ENCODE measurements at regions not wholly inside any gene's neighbourhood (a gene's known extent, or its start where the extent isn't known, plus 50 kb on each side); places are given as distances from the start of the nearest gene placed in this dataset.
"Not testable (repeated sequence)": the region's sequence is repeated elsewhere in the genome, so short reads cannot be mapped to it uniquely, and the experiment has no call there.

DNA sequence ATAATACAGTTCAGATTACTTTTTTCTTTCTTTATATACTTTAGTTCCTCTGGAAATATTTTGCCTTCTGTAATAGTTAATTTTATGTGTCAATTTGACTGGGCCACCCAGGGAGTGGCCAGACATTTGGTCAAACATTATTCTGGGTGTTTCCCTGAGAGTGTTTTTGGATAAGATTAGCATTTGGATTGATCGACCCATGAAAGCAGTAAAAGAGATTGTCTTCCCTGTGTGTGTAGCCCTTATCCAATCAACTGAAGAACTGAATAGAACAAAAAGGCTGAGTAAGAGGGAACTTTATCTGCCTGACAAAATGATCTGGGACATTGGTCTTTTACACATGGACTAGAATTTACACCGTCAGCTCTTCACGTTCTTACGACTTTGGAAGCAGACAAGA is 1190.1 kb upstream of the FAM98A start:
- no peak for DNase-seq

DNA sequence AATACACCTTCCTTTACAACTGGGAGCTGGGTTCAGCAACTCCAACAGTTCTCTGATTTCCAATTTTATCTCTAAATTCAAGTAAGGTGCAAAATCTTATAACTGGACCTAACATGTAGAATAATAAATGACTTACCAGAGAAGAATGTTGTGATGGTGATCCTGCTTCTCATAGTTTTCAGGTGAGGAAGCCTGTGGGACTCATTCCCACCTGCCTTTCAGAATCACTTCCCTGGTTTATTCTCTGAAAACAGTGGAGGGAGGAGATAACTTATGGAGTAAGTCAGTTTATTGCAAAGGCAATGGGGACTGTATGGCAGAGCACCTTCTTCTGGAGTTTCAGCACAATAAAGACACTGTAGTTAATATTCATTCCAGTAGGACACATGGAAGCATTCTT is 1188.2 kb upstream of the FAM98A start:
- no peak for DNase-seq

DNA sequence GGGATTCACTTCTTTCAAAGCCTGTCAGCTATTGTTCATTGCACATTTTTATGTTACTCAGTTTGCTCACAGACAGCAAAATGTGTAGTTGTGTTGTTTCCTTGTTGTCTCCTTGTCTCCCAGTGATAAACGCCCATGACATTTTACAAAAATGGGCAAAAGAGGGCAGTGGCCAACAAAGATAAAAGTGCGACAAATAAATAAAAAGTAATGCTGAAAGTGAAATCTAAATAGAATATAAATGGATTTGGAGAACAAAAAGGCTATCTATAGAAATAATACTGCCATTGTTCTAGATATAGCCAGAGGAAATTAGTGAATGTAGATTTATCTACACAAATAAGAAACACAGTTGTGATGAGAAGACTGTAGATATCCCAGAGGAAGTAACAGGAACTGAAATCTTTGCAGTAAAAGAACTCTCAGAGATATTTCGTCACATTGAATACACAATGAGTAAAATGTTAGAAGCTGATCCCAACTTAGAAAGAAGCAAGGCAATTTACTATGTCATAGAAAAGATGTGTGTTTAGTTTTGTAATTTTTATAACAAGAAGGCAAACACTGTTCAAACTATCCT is 1186.2 kb upstream of the FAM98A start:
- DNase-seq, result peak; percentile 49

DNA sequence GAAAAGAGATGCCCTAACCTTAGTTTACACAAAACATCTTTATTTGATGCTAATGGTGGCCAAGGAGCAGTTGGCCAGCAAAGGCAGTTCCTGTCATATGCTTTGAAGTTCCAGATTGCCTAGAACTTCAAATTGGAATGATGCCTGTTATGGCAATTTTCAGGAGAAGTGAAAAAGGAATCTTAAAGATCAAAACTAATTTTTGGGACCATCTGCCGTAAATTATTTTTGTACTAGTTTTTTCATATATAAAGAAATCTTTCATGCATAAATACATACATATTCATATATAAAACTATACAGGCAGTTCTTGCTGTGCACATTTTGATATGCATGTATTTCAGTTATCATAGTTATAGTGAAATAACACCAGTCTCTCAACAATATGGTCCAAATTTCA is 1185.6 kb upstream of the FAM98A start:
- DNase-seq, result no peak

DNA sequence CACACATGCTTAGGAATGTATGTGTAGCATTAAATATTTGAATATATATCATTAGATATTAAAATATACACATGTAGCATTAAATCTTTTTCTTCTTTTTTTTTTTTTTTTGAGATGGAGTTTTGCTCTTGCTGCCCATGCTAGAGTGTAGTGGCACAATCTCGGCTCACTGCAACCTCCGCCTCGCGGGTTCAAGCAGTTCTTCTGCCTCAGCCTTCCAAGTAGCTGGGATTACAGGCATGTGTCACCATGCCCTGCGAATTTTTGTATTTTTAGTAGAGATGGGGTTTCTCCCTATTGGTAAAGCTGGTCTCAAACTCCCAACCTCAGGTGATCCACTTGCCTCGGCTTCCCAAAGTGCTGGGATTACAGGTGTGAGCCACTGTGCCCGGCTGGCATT is 1151.6 kb upstream of the FAM98A start:
- DNase-seq, result not testable (repeated sequence)

DNA sequence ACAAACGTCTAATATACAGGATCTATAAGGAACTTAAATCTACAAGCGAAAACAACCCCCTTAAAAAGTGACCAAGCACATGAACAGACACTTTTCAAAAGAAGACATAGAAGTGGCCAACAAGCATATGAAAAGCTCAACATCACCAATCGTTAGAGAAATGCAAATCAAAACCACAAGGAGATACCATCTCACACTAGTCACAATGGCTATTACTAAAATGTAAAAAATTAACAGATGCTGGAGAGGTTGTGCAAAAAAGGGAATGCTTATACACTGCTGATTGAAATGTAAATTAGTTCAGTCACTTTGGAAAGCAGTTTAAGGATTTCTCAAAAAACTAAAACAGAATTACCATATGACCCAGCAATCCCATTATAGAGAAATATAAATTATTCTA is 1148.5 kb upstream of the FAM98A start:
- no peak for DNase-seq

DNA sequence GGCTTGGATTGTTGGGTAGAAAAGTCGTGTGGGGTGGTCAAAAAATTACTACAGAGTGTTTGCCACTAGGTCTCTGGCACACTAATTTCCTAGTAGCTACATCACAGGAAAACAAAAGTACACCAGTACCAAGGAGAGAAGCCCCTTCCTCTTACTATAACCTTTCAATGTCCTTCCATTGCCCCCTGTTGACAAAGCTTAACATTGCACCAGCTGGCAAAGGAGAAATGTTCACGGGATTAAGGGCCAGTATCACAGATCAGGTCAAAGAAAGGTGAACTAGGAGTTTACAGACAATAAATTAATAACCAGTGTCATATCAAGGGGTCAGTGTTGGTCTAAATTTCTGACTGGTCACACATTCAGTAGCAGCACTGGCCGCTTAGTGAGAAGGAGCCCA is 1139.6 kb upstream of the FAM98A start:
- DNase-seq, result no peak

DNA sequence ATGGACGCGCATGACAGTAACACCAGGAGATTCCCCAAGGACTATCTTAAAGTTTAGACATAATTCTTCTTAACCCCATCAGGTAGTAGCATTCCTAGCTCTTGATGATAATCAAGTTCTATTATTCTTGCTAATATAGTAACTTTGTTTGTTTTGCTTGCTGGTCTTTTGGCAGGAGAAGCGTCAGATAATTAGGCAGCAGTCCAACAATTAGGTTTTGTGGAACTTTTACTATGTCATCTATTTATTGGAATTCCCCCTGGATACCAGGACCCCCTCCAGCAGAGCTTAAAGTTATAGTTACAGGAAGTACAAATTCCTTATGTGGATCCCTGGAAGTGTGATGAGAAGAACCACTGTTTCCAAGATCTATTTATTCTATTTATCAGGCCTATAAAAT is 1138.0 kb upstream of the FAM98A start:
- DNase-seq, result no peak

DNA sequence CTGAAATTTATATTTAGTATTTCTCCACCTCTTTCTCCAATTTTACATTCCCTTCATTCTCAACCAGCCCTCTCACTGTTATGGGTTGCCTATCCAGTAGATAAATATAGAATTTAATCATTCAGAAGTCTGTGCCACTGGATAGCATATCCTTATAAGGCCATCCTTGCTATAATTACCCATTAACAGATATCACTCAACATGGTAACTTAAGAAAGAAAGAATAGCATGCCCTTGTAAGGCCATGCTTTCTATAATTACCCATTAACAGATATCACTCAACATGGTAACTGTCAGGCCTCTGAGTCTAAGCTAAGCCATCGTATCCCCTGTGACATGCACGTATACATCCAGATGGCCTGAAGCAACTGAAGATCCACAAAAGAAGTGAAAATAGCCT is 1137.4 kb upstream of the FAM98A start:
- no peak for DNase-seq

DNA sequence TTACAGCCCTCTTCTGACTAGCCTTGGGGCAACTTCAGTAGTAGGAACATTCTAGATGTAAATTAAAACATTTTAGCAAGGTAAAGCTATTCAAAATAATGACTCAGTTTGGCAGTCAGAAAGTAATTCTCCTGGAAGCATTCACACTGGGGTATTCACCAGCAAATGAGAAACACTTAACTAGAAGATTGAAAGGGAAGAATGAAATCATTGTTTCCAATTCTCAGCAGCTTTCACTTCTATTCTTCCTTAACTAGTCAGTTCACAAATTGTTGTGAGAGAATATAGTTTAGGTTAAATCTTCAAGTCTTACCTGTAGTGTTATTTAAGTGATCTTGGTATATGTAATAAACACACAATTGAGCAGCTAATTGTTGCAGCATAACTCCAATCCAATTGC is 1135.6 kb upstream of the FAM98A start:
- no peak for DNase-seq

DNA sequence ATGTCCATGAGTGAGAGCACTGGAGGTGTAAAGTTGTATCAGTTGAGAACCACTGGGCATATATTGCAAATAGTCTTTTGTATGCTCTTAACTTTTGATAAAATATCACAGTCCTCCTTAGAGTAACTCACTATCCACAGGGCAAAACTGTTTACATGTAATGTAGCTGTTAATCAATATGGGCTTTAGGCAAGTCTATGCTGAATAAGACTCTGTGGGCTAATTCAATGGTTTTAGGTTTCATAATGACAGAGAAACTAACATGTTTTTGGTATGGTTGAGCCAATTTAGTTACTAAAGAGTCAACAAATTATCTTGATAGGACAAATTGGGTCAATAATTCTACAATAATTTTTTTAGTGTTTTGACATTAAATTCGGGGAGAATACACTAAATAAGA is 1134.9 kb upstream of the FAM98A start:
- no peak for DNase-seq

DNA sequence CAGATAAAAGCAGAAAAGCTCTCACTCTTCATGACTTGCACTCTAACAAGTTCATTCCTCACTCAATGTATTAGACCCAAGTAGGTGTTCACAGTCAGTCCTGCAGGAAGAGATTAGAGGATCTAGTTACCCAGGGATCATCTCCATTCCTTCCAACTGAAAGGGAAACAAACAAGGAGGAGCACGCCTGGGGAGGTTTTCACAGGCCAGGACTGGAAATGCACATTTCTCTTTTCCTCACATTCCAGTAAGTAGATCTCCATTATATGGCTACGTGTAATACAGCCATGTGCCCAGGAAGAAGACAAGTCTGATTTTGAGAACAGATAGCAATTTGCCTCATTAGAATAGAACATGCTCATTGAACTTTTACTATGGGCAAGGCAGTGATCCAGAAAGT is 1132.2 kb upstream of the FAM98A start:
- DNase-seq, result no peak

DNA sequence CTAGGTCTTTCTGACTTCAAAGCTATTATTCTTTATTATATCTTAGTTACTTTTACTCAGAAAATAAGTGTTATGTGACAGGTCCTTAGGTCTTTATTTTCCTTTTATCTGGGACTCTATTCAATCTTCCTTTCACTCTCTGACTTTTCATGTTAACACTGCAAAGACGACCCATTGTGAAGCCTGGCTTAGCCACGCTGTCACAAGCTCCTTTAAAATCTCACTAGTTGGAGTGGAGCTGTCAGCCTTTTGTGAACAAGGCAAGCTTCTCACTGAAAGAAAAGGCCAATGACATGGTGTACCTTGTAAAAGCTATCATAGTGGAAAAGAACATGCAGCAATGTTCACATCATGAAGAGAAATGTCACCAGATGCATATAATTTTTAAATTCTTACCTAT is 1130.7 kb upstream of the FAM98A start:
- no peak for DNase-seq

DNA sequence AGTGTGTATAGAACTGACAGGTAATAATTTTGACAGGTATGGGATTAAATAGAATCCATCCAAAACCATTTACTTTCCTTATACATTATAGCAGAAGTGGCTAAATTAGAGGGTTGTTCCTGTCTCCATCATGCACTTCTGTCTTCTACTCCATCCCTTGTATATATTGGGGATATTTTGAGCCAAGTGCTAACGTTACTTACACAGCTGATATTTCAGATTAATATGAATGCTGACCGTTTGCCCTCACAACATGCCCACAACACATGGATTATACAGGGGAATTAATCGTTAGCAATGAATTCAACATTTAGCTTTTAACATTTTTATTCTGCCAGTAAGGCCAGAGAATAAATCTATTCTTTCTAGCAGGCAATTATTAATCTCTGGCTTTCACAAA is 1125.0 kb upstream of the FAM98A start:
- no peak for DNase-seq

DNA sequence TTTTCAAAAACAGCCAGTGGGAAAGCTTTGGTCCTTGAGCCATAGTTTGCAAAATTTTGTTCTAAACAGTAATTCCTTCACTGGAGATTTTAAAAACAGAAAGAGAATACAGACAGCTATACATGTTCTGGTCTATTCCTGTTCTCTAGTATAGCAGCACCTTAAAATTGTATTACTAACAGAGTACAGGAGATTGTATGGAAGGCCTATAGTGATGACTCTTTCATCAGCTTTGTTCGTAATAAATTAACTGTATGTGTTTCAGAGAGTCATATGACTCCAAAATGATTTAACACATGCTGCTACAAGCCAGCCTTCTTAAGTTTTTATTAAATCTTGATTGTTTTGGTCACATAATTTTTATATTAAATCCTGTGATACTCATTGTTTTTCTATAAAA is 1124.6 kb upstream of the FAM98A start:
- DNase-seq, result no peak

DNA sequence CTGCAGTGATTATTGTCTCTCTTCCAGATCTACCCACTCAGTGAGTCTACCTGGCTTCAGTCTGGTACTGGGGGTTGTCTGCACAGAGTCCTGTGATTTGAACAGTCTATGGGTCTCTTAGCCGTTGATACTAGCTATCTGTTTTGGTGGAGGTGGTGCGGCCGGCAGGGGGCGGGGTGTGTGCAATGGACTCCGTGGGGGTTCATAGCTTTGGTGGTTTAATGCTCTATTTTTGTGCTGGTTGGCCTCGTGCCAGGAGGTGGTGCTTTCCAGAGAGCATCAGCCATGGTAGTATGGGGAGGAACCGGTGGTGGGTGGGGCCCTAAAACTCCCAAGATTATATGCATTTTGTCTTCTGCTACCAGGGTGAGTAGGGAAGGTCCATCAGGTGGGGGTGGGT is 1120.1 kb upstream of the FAM98A start:
- DNase-seq, result no peak

DNA sequence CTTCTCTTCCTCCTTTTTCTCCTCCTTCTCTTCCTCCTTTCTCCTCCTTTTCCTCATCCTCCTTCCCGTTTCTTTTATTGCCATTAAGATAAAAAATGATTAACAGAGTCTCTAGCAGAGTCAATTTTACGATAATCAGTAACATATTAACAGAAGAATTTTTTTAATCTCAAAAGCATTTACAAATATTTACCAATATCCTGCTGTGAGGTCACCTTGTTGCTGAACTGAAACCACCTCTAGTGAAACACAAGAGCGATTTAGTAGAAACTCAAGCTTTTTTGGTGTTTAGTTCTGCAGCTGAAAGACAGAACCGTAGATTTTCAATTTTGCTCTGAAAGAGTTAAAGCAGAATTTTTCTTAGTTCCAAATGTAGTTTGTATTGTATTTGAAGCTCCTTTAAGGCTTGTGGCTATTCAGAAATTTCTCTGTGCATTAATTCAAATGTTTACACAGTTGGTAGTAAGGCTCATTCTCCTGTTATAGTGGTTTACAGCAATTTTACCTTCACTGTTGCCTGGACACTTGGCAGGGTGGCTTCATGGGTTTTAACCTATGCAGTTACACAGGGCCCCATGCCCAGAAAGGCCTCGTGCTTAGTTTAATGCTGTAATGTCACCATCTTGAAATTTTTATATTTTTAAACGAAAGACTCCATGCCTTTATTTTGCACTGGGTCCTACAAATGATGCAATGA is 1106.6 kb upstream of the FAM98A start:
- DNase-seq, result no peak

DNA sequence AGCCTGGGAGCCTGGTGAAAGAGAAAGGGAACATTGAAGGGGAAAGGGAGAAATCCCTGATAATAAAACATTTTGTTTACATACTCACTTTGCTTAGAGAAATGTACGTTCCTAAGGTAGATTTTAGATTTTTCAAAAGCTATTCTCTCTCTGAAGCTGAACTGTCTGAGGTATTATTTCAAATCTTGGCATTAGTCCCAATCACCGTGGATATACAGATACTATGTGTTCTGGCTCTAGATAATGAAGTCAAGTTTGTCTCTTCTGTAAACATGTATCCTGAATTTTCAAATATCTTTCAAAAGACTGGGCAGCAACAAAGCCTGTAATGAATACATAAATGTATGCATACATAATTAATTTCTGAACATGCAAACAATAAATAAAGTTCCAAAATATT is 1104.2 kb upstream of the FAM98A start:
- no peak for DNase-seq

DNA sequence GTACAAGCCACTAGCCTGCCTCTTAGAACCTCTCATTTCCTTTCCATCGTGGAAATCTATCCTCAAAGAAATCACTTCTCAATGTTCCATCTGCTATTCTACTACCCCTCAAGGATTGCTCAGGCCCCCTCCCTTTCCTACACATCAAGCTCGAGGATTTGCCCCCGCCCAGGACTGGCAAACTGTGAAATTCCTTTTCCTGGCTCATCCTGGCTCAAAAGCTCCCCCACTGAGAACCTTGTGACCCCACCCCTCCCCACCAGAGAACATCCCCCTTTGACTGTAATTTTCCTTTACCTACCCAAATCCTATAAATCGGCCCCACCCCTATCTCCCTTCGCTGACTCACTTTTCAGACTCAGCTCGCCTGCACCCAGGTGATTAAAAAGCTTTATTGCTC is 1103.3 kb upstream of the FAM98A start:
- DNase-seq, result not testable (repeated sequence)

DNA sequence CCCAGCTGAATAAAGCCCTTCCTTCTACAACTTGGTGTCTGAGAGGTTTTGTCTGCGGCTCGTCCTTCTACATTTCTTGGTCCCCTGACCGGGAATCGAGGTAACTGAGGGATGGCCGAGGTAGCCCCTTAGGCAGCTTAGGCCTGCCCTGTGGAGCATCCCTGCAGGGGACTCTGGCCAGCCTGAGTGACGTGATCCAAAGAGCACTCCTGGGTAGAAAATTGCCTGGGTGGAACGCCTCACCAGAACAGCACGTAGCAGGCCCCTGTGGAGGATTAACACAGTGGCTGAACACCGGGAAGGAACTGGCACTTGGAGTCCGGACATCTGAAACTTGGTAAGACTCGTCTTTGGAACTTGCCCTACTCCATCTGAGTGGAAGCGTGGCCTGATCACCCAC is 1078.5 kb upstream of the FAM98A start:
- not testable (repeated sequence) for DNase-seq

DNA sequence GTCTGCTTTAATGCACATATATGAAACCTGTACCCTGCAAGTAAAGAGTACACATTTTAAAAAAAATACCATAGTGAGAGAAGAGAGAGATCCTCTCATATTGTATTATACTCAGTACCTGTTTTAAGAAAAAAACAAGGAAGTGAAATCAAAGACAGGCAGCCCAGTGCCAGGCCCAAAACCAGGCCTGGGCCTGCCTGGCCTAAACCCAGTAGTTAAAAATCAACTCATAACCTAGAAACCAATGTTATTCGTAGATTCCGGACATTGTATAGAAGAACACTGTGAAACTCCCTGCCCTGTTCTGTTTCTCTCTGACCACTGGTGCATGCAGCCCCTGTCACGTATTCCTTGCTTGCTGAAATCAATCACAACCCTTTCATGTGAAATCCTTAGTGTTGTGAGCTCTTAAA is 1078.0 kb upstream of the FAM98A start:
- not testable (repeated sequence) for DNase-seq

DNA sequence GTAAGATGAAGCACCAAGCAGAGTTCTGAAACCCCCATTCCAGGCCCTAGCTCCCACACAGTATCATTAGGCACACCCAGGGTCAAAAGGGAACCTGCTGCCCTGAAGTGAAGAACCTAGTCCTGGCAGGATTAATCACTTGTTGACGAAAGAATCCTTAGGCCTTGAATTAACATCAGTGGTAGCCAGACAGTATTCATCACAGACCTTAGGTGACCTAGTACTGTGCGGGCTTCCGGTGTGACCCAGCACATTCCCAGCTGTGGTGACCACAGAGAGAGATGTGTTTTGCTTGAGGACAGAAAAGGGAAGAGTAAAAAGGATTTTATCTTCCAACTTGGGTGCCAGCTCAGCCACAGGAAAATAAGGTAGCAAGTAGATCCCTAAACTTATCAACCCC is 1071.4 kb upstream of the FAM98A start:
- no peak for DNase-seq

DNA sequence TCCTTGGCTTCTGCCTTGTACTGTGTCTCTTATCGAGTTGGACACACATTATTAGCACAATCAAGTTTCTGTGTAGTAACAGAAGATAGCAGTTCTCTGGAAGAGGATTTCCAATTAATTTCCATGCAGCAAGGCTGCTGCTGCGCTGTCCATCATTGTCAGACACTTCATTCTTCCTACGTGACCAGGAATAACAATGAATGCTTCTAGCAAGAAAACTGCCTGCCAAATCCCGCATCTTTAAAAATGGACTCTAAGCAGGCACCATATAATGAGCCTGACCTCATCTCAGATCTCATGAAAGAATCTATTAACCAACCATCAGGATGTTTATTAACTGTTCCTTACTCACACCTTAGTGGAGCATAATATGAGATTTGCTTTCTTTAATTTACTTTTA is 1067.7 kb upstream of the FAM98A start:
- DNase-seq, result no peak

DNA sequence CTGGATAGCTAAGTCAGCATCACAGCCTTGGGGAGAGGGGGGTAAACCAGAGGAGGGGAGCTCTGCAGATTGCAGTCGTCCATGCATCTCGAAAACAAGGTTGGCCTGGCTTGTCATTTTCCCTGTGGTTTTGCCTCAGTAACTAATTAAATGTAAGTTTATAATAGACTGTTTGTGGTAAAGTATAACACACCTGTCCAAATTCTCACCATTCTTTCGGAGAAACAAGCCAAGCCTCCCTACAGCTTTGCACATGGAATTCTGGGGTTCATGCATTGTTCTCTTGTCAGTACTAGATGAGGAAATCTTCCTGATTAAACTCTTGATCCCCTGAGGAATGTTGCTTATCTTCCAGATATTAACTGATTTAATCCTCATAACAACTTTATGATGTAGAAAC is 1065.2 kb upstream of the FAM98A start:
- DNase-seq, result no peak

DNA sequence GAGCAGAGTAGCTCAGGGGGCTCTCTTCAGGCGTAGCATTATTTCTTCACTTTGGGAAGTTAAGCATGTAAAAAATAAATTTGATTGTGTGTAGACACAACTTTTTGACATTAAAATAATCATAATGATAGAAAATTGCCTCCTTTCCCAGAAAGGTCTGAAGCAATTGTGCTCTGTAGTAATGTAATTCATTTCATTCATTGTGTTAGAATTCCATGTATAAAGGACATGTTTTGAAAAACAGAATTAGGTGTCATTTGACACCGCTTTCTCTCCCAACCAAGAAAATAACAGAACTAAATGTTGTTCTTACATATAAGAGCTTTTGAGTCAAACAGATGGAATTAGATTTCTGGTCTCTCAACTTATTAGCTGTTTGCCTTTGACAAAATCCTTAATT is 1064.2 kb upstream of the FAM98A start:
- DNase-seq, result no peak

All from MV-4-11 (cell line).